Medulla oblongata (tissue), 1 donor: ENCODE measurements at regions not wholly inside any gene's neighbourhood (a gene's known extent, or its start where the extent isn't known, plus 50 kb on each side); places are given as distances from the start of the nearest gene placed in this dataset.

Source experiments
- DNase-seq: peaks from one replicate; pipeline ENCODE4 v3.0.0-alpha.2; 2015; ENCODE audit errors: extremely low spot score

GRCh38 chr6:163668061-163668426, 253.5 kb downstream of the QKI start:
- DNase-seq, result no peak

GRCh38 chr6:163667372-163668060, 253.0 kb downstream of the QKI start:
- peak; percentile 91 for DNase-seq

DNA sequence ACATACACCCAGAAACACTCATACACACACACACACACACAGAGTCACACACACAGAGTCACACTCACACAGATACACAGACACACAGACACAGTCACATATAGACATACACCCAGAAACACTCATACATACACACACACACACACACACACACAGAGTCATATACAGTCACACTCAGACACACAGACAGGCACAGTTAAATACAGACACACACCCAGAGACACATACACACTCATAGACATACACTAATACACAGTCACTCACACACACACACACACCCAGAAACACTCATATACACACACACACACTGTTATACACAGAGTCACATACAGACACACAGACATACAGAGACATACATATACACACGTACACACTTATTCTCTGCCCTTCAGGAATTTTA, 250.9 kb downstream of the QKI start:
- no peak for DNase-seq

- DNase-seq, result no peak
Measured at GRCh38 chr6:163663575-163663974, 249.1 kb downstream of the QKI start.

- no peak for DNase-seq
Measured at GRCh38 chr6:163662604-163663225, 248.2 kb downstream of the QKI start.

DNA sequence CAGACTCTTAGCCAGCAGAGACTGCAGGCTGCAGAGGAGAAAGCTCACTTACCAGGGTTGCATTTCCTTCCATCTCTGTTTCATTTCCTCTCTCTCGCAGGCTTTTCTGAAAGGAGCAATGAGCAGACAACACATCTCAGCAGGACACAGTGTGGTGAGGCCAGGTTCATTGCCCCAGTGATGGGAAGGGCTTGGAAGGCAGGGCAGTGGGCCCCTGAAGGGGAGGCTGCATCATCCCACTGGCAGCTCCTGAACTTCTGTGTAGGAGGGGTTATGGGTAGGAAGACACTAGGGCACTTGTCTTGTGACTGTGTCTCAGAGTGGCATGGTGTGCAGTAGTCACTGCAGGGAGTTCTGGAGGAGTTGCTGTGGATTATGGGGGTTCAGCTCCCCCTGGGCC, 246.8 kb downstream of the QKI start:
- peak; percentile 68 for DNase-seq

- no peak for DNase-seq
Measured at GRCh38 chr6:163659803-163660202, 245.3 kb downstream of the QKI start.

DNA sequence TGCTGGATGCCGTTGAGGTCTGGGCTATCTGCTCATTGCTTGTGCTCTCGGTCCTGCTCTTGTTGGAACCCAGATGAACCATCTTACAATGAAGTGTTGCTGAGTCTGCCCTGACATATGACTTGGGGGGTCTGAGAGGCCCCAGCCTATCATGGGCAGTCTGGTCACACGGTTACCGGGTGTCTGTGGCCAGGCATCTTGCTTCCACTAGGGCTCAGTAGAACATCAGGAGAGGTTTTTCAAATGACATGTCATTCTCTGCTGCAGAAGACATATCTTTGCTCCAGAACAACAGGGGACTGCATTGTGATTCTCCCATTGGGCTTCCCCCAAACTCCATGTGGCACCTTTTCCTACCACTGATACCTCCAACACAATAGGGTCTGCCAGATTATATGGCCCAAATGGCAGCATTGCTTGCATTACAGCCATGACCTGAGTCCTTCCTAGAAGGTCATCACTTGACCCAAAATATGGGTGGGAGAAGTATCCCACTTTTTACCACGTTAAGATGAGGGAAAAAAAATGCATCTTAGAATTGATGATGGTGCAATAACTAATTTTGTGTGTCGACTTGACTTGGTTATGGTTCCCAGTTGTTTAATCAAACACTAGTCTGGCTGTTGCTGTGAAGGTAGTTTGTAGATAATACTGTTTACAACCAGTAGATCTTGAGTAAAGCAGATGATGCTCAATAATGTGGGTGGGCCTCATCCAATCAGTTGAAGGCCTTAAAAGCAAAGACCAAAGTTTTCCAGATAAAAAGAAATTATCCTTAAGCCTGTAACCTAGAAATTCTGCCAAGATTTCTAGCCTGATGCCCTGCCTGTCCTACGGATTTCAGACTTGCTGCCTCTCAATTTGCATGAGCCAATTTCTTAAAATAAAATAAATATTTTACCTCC, 241.0 kb downstream of the QKI start:
- no peak for DNase-seq

- no peak for DNase-seq
Measured at GRCh38 chr6:163651915-163652668, 237.6 kb downstream of the QKI start.

GRCh38 chr6:163651426-163651825, 236.9 kb downstream of the QKI start:
- no peak for DNase-seq

DNA sequence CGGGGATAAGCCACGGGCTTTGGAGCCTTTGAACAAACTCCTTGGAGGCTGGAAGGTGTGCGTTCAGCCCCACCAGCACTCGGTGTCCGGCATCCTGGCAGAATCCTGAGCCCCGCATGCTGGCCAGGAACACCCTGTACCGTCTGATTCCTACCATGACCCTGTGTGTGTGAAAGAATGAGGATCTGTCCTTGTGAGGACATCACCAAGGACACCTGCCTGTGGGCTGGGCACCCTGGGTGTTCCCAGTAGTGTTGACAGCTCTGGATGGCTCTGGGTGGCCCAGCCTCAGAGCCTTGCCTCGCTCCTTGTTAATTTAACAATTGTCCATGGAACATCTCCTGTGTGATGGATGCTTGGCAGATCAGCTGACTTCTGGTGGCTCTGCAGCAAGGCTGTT, 234.3 kb downstream of the QKI start:
- no peak for DNase-seq

DNA sequence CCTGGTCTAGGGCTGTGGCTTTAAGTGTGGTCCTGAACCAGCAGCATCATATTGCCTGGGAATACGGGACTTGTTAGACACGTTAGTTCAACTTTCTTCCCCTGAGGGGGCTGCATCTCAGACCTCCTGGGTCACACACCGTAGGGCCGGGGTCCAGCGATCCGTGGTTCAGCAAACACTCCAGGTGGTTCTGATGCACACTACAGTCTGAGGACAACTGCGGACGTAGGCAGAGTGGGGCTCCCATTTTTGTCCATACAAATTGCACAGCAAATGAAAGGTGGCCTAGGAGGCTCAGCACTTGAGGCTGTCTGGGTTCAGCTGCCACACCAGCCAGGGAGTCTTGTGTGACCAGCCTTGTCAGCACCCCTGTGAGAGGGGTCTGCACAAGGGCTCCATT, 233.1 kb downstream of the QKI start:
- DNase-seq, result no peak

- DNase-seq, result no peak
Measured at GRCh38 chr6:163646866-163647265, 232.3 kb downstream of the QKI start.

GRCh38 chr6:163646133-163646532, 231.6 kb downstream of the QKI start:
- DNase-seq, result no peak

DNA sequence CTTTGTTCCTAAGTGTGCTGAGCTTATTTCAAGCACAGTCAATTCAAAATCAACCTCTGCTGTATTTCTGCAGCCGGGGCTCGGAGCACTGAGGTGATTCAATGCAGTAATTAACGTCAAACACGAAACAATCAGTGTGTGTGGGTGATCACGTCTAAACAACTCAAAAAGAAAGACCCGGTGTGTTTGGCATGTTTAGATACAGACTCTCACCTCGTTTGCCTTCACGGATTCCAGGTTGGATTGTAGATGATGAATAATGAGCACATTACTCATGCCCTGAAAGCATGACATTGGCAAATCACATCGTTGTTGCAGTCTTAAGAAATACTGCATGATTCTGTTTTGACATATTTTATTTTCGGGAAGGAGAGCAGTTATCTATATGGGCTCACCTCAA, 231.0 kb downstream of the QKI start:
- DNase-seq, result no peak

GRCh38 chr6:163643866-163644265, 229.3 kb downstream of the QKI start:
- no peak for DNase-seq

DNA sequence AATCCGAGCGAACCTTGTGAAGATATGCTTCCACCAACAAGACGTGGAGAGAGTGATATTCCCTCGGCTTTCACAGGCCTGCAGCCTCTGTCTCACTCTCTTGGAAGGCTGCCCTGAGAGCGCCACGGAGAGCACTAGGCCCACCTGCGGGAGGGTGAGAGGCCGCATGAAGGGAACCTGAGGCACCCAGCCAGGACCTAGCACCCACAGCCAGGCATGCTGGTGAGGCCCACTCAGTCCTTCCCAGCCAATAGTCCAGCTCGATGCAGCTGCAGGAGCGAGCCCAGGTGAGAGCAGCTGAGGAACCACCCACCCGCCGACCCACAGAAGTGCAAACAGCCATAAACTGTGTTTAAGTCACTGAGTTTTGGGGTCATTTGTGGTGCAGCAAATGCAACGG, 227.2 kb downstream of the QKI start:
- no peak for DNase-seq

DNA sequence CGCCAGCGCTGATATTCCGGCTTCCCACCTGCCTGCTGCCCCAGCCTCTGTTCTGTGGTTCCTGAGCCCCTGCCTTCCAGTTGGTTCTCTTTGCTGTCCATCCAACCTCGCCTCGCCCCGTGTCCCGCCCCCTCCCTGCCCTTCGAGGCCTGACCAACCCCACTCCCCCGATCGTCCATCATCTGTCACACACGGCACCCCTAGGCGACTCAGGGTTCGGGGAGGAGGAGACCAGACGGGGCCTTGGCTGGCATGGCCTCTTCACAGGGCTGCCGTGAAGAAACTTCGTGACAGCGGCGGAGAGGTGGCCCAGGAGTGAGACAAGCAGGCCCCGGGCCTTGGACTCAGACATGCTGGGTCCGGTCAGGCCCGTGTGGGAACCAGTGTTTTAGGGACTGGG, 226.1 kb downstream of the QKI start:
- DNase-seq, result no peak

- DNase-seq, result no peak
Measured at GRCh38 chr6:163637524-163637923, 223.0 kb downstream of the QKI start.

DNA sequence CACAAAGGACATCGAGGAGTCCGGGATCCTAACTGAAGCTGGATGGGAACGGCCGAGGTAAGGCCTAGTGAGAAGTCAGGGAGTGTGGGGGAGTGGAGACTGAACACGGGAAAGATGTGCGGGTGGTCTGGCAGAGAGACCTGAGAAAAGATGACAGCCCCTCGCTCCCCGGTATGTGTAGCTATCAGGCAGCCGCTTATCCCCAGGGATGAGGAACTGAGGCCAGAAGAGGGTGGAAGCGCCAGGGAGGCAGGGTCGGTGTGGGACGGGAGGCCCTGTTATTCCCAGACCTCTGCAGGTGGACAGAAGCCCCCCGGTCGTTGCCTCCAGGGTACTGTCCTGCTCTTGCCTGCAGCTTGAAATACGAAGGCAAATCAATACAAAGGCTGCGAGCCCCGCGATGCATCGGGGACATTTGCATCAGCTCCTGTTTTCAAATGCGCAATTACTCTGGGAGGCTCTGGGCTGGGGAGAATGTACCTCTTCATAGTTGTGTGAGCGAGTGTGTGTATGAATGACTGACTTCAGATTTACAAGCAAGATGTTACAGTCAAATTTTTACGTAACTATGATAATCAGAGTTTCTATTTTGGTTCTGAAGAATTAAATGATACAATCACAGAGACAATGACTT, 221.3 kb downstream of the QKI start:
- no peak for DNase-seq

GRCh38 chr6:163635315-163635714, 220.8 kb downstream of the QKI start:
- DNase-seq, result no peak
